ENCODE measurements at regions not wholly inside any gene's neighbourhood (a gene's known extent, or its start where the extent isn't known, plus 50 kb on each side); places are given as distances from the start of the nearest gene placed in this dataset.

GRCh38 chr2:104638190-104638858 is 215.6 kb upstream of the POU3F3 start:
- ATAC-seq (no peak), FAIRE-seq (no peak), DNase-seq (ENCODE audit: low spot score) (no peak)
- BruUV-seq (replicated peaks) = no TSS peak
- no peaks in the 10 kb centered on the region for H3K36me3 ChIP-seq (replicated peaks in 1 of 2; ENCODE audit: control insufficient read depth in 1 of 2, insufficient read depth in 2 of 2, low read length in 2 of 2)
- no peak overlapping the region for H2AFZ ChIP-seq (ENCODE audit: low read length)
- in situ Hi-C loops (cut with HindIII; ENCODE audit: extremely low pct_ligation_motif_present, low pct_unique_long_range_greater_than_20kb) = no loop called here
- H3K4me1 ChIP-seq (ENCODE audit: insufficient read depth, low read length) = no peaks in the 10 kb centered on the region
- no peaks in the 10 kb centered on the region for H3K79me2 ChIP-seq (ENCODE audit: insufficient read depth, low read length)
- H3K27ac ChIP-seq (ENCODE audit: extremely low read length, insufficient read depth, low read length) = no peak overlapping the region
- H3K4me2 ChIP-seq (ENCODE audit: low read depth, low read length) = no peak overlapping the region
- no peak overlapping the region for H3K9ac ChIP-seq (ENCODE audit: insufficient read depth, low read depth, low read length)
- TF ChIP-seq RFX1 (IDR thresholded peaks at IDR 0.05) (no peak), ZBTB38 (CRISPR knock-in tag; IDR thresholded peaks at IDR 0.05) (no peak), USF2 (IDR thresholded peaks at IDR 0.05; ENCODE audit: low read depth, low read length) (peak; percentile 62), USF2 (CRISPR knock-in tag; IDR thresholded peaks at IDR 0.05; ENCODE audit: borderline replicate concordance) (no peak), KMT2B (CRISPR knock-in tag; IDR thresholded peaks at IDR 0.05) (no peak), SAP130 (CRISPR knock-in tag; IDR thresholded peaks at IDR 0.05; ENCODE audit: low read depth) (no peak), ARID2 (CRISPR knock-in tag; IDR thresholded peaks at IDR 0.05; ENCODE audit: borderline replicate concordance) (no peak), MLX (CRISPR knock-in tag; IDR thresholded peaks at IDR 0.05) (no peak), ZNF543 (CRISPR knock-in tag; IDR thresholded peaks at IDR 0.05) (no peak), RAD51 (IDR thresholded peaks at IDR 0.05; ENCODE audit: borderline replicate concordance) (peak; percentile 80), ZNF670 (CRISPR knock-in tag; IDR thresholded peaks at IDR 0.05; ENCODE audit: borderline replicate concordance) (no peak), EHMT2 (IDR thresholded peaks at IDR 0.05; ENCODE audit: borderline replicate concordance, low read depth, low read length) (no peak)
- intact Hi-C loops (cut with micrococcal nuclease; ENCODE audit: unreplicated experiment) = no loop called here
- ChIA-PET CTCF (ENCODE audit: low intra/inter-chr PET ratio, low total read pairs) (no interaction called here), POLR2A (no interaction called here)
- H4K20me1 ChIP-seq (ENCODE audit: insufficient read depth, low read length) = no peaks in the 10 kb centered on the region
- no peak overlapping the region for H3K4me3 ChIP-seq (replicated peaks in 1 of 3; ENCODE audit: insufficient read depth in 1 of 3, low read depth in 2 of 3, low read length in 3 of 3)
- 17% methylated on average over 7 of the region's 7 CpGs for WGBS (ENCODE audit: low lambda C conversion rate)
- no peaks in the 10 kb centered on the region for H3K9me3 ChIP-seq (ENCODE audit: low read length)
- peaks cover 0 to 19% of the 10 kb centered on the region in 2 experiments; a peak in 1 of 5 replicates for H3K27me3 ChIP-seq (ENCODE audit: control insufficient read depth in 1 of 2, insufficient read depth in 2 of 2, low read length in 2 of 2)

All from HepG2 (cell line).